Ishikawa (cell line): ENCODE measurements at regions not wholly inside any gene's neighbourhood (a gene's known extent, or its start where the extent isn't known, plus 50 kb on each side); places are given as distances from the start of the nearest gene placed in this dataset.

ENCODE experiments used
- EGR1 ChIP-seq: IDR thresholded peaks from 2 replicates; pipeline ENCODE4 v1.6.1; 2012
- EP300 ChIP-seq: IDR thresholded peaks from 2 replicates; pipeline ENCODE4 v1.6.1; 2012; ENCODE audit warnings: borderline replicate concordance
- TEAD4 ChIP-seq: IDR thresholded peaks from 2 replicates; pipeline ENCODE4 v1.6.1; 2012
- TF ChIP-seq, protein P1 (sequence below): IDR thresholded peaks from 2 replicates; pipeline ENCODE4 v1.6.1; 2012; ENCODE audit warnings: low read depth, mild to moderate bottlenecking

DNA sequence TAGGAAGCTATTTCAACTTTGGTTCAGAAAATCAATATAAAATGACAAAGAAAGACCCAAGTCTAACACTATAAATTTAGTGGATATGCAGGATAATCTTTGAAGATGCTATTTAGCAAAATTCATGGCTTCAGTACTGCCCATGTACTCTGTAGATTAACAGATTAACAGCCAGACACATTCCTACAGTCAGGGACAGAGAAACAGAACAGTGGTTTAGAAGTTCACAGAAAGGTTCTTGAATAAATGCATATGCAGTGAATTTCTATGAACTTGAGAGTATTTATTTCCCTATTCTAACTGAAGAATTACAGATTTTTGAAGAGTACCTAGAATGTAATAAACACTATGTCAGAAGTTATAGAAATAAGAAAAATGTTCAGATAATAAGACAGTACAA is 222.8 kb downstream of the KLF12 start:
- TF ChIP-seq TEAD4 (no peak), EP300 (no peak), EGR1 (no peak)
- TF ChIP-seq, protein P1, sequence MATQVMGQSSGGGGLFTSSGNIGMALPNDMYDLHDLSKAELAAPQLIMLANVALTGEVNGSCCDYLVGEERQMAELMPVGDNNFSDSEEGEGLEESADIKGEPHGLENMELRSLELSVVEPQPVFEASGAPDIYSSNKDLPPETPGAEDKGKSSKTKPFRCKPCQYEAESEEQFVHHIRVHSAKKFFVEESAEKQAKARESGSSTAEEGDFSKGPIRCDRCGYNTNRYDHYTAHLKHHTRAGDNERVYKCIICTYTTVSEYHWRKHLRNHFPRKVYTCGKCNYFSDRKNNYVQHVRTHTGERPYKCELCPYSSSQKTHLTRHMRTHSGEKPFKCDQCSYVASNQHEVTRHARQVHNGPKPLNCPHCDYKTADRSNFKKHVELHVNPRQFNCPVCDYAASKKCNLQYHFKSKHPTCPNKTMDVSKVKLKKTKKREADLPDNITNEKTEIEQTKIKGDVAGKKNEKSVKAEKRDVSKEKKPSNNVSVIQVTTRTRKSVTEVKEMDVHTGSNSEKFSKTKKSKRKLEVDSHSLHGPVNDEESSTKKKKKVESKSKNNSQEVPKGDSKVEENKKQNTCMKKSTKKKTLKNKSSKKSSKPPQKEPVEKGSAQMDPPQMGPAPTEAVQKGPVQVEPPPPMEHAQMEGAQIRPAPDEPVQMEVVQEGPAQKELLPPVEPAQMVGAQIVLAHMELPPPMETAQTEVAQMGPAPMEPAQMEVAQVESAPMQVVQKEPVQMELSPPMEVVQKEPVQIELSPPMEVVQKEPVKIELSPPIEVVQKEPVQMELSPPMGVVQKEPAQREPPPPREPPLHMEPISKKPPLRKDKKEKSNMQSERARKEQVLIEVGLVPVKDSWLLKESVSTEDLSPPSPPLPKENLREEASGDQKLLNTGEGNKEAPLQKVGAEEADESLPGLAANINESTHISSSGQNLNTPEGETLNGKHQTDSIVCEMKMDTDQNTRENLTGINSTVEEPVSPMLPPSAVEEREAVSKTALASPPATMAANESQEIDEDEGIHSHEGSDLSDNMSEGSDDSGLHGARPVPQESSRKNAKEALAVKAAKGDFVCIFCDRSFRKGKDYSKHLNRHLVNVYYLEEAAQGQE: no peak
